Naive B cell (primary cell): ENCODE measurements at regions not wholly inside any gene's neighbourhood (a gene's known extent, or its start where the extent isn't known, plus 50 kb on each side); places are given as distances from the start of the nearest gene placed in this dataset.

ENCODE experiments used
- ATAC-seq, 2 donors: fragments of 150-1000 bp; cut with Tn5 transposase; 2 replicates each; pipeline ENCODE4 v1.10.0; 2021; ENCODE audit warnings: low read depth in 2 of 2, mild to moderate bottlenecking in 2 of 2, moderate library complexity in 2 of 2
- DNase-seq: peaks from one replicate; pipeline ENCODE4 v3.0.0; 2022
- H3K27ac Mint-ChIP-seq, 6 donors: one replicate each; pipeline ENCODE4 v1.8.0; 2020 to 2022; ENCODE audit warnings: mild to moderate bottlenecking in 6 of 6, mixed read lengths in 6 of 6, moderate library complexity in 5 of 6, inconsistent platforms in 2 of 6
- H3K27me3 Mint-ChIP-seq, 3 donors: one replicate each; pipeline ENCODE4 v1.8.0; 2021 to 2022; ENCODE audit warnings: mixed read lengths in 3 of 3, mild to moderate bottlenecking in 1 of 3
- H3K36me3 Mint-ChIP-seq, 2 donors: one replicate each; pipeline ENCODE4 v1.8.0; 2020 to 2022; ENCODE audit warnings: mixed read lengths in 2 of 2, inconsistent platforms in 1 of 2, mild to moderate bottlenecking in 1 of 2
- H3K4me1 Mint-ChIP-seq, 3 donors: one replicate each; pipeline ENCODE4 v1.8.0; 2020 to 2022; ENCODE audit warnings: mixed read lengths in 3 of 3, inconsistent platforms in 1 of 3, mild to moderate bottlenecking in 1 of 3, moderate library complexity in 1 of 3
- H3K4me3 Mint-ChIP-seq, 8 donors: one replicate each; pipeline ENCODE4 v1.8.0; 2020 to 2022; ENCODE audit warnings: mild to moderate bottlenecking in 8 of 8, mixed read lengths in 8 of 8, moderate library complexity in 8 of 8, inconsistent platforms in 2 of 8
- H3K9me3 Mint-ChIP-seq, 7 donors: one replicate each; pipeline ENCODE4 v1.8.0; 2020 to 2022; ENCODE audit warnings: mixed read lengths in 7 of 7, mild to moderate bottlenecking in 5 of 7, inconsistent platforms in 2 of 7, moderate library complexity in 1 of 7

GRCh38 chr7:156155988-156156733 lies 343.9 kb upstream of the SHH start:
- Mint-ChIP-seq H3K27ac (no peak overlapping the region), H3K4me1 (no peaks in the 10 kb centered on the region), H3K4me3 (no peak overlapping the region), H3K27me3 (peaks cover 4 to 19% (median 7%) of the 10 kb centered on the region in 3 donors), H3K36me3 (no peaks in the 10 kb centered on the region), H3K9me3 (peaks cover 0 to 5% (median 0%) of the 10 kb centered on the region in 7 donors)
- no peak for DNase-seq
- no peak for ATAC-seq

DNA sequence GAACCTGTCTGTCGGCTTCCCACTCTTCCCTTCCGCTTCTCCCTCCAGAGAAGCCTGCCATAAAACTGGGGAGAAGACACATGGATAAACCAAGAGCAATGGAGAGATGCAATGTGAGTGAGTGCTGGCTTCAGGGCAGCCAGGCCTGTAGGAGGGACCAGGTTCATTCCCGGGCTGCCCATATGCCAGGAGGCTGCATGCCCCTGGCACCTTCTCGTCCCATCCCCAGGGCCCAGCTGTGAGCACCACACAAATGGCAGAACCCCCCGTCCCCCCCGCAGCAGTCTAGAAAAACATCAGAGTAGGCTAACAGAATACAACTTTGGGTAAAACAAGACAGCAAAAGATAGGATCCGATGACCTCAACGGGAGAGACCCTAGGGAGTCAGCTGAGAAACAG lies 341.3 kb upstream of the SHH start:
- Mint-ChIP-seq H3K27me3 (peaks cover 2 to 14% (median 10%) of the 10 kb centered on the region in 3 donors), H3K4me3 (no peak overlapping the region), H3K27ac (no peak overlapping the region), H3K9me3 (peaks cover 0 to 5% (median 0%) of the 10 kb centered on the region in 7 donors), H3K36me3 (no peaks in the 10 kb centered on the region), H3K4me1 (no peaks in the 10 kb centered on the region)
- DNase-seq, result no peak
- no peak for ATAC-seq

DNA sequence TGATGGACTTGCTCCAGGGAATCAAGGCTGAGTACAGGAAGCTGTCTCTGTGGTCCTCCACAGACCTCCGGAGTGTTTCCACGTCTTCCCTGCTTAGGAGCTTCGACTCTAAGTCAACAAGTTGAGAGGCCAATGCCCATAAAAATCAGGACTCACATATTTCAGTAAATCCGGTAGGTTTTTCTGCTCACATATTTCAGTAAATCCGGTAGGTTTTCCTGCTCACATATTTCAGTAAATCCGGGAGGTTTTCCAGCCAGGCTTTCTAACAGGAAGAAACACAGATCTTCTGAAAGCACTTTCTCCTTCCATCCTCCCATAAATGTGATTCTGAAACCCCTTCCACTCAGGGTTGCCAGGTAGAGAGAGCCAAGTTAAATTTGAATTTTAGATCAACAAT lies 340.1 kb upstream of the SHH start:
- H3K36me3 Mint-ChIP-seq, result no peaks in the 10 kb centered on the region
- H3K27ac Mint-ChIP-seq, result no peak overlapping the region
- H3K27me3 Mint-ChIP-seq, result peaks cover 0 to 12% (median 10%) of the 10 kb centered on the region in 3 donors
- H3K9me3 Mint-ChIP-seq, result peaks cover 0 to 5% (median 0%) of the 10 kb centered on the region in 7 donors
- DNase-seq (no peak), ATAC-seq (no peak)
- H3K4me1 Mint-ChIP-seq, result no peaks in the 10 kb centered on the region
- no peak overlapping the region for H3K4me3 Mint-ChIP-seq

DNA sequence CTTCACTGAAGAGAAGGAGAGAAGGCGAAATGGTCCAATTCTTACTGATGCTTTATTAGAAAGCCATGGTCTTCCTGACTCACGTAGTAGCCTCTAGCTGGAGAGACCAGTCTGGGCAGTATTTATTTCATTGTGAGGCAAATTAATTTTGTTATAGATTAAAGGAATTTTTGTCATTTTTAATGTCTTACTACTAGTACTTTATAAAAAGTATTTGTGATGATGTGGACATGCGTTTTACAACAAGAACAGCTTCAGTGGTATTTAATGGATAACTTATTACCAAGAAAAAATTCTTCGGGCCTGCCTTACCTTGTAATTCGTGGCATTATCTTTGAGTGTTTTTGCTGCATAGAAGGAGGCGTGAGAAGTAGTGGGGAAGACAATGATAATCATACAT lies 339.4 kb upstream of the SHH start:
- Mint-ChIP-seq H3K9me3 (peaks cover 0 to 3% (median 0%) of the 10 kb centered on the region in 7 donors), H3K36me3 (no peaks in the 10 kb centered on the region), H3K27ac (no peak overlapping the region), H3K4me1 (no peaks in the 10 kb centered on the region), H3K4me3 (no peak overlapping the region), H3K27me3 (peaks cover 0 to 12% (median 10%) of the 10 kb centered on the region in 3 donors)
- ATAC-seq (no peak), DNase-seq (no peak)

GRCh38 chr7:156151078-156151477 lies 338.8 kb upstream of the SHH start:
- Mint-ChIP-seq H3K27me3 (peaks cover 0 to 12% (median 10%) of the 10 kb centered on the region in 3 donors), H3K4me3 (no peak overlapping the region), H3K36me3 (no peaks in the 10 kb centered on the region), H3K27ac (no peak overlapping the region), H3K9me3 (peaks cover 0 to 3% (median 0%) of the 10 kb centered on the region in 7 donors), H3K4me1 (no peaks in the 10 kb centered on the region)
- no peak for ATAC-seq
- DNase-seq, result no peak

- DNase-seq (no peak), ATAC-seq (no peak)
- H3K27ac Mint-ChIP-seq, result no peak overlapping the region
- H3K36me3 Mint-ChIP-seq, result no peaks in the 10 kb centered on the region
- peaks cover 3 to 12% (median 10%) of the 10 kb centered on the region in 3 donors for H3K27me3 Mint-ChIP-seq
- peaks cover 0 to 3% (median 0%) of the 10 kb centered on the region in 7 donors for H3K9me3 Mint-ChIP-seq
- H3K4me3 Mint-ChIP-seq, result no peak overlapping the region
- no peaks in the 10 kb centered on the region for H3K4me1 Mint-ChIP-seq
These were observed 336.7 kb upstream of the SHH start for GRCh38 chr7:156148995-156149394.

DNA sequence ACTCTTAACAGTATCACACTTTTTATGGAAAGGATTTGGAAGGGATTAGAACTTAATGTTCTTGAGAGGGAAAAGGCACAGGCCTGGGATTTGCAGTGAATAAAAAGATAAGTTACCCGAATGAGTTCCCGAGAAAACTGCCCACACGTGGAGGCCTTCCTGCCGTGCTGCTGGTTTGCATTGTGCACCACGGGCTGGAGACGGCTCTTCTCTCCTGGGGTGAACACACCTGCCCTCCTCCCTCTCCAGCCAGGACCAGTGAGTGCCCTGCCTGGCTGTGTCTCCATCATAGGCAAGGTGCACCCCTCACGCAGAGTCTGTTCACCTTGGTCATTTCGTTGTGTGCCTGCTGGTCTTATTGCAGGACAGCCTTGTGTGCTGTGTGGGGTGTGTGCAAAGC lies 336.3 kb upstream of the SHH start:
- Mint-ChIP-seq H3K4me3 (no peak overlapping the region), H3K9me3 (peaks cover 0 to 3% (median 0%) of the 10 kb centered on the region in 7 donors), H3K27me3 (peaks cover 3 to 12% (median 10%) of the 10 kb centered on the region in 3 donors), H3K4me1 (no peaks in the 10 kb centered on the region), H3K36me3 (no peaks in the 10 kb centered on the region), H3K27ac (no peak overlapping the region)
- no peak for ATAC-seq
- DNase-seq, result no peak

DNA sequence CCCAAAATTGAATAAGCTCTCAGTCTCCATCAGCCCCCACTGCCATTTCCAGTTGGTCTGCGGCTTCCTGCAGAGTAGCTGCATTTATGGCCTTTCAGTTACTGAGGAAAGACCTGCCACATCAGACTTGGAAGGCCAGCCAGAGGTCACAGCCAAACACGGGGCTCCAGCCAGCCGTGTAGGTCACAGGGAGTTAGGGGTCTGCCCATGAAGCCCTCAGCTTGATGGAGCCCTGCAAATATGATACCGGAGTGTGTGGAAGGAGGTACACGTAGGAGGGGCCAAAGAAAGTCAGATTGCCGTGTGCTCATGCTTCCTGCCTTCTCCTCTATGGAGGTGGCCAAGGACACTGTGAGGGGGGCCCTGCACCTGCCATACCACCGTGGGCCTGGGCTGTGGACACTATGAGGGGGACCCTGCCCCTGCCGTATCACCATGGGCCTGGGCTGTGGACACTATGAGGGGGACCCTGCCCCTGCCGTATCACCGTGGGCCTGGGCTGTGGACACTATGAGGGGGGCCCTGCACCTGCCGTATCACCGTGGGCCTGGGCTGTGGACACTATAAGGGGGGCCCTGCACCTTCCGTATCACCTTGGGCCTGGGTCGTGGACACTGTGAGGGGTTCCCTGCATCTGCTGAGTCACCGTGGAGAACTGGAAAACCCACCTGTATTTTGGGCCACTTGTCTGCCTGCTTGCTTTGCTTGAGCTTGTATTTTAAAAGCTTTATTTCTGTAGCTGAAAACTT lies 335.7 kb upstream of the SHH start:
- peaks cover 3 to 10% (median 6%) of the 10 kb centered on the region in 3 donors for H3K27me3 Mint-ChIP-seq
- ATAC-seq (no peak), DNase-seq (no peak)
- no peaks in the 10 kb centered on the region for H3K36me3 Mint-ChIP-seq
- no peaks in the 10 kb centered on the region for H3K4me1 Mint-ChIP-seq
- H3K4me3 Mint-ChIP-seq, result no peak overlapping the region
- no peaks in the 10 kb centered on the region for H3K9me3 Mint-ChIP-seq
- H3K27ac Mint-ChIP-seq, result no peak overlapping the region

DNA sequence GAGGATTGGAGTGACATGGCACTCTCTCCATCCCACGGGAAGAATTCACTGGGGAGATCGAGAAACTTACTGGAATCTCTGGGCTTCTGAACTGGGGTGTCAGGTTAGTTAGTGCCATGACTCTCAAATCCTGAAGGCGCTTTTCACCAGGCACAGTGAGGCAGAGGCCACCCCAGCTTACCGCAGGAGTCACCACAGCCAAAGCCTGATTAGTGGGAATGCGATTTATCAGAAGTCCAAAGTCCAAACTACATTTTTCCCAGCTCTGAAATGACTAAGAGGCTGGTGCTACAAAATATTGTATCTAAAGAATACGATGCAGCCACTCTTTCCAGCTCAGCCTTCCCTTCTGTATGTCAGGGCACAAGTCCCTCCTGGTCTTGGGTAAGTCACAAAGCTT lies 334.8 kb upstream of the SHH start:
- Mint-ChIP-seq H3K9me3 (no peaks in the 10 kb centered on the region), H3K4me3 (no peak overlapping the region), H3K27me3 (peaks cover 3 to 10% (median 6%) of the 10 kb centered on the region in 3 donors), H3K4me1 (no peaks in the 10 kb centered on the region), H3K36me3 (no peaks in the 10 kb centered on the region), H3K27ac (no peak overlapping the region)
- ATAC-seq (no peak), DNase-seq (no peak)

GRCh38 chr7:156145996-156146395 lies 333.7 kb upstream of the SHH start:
- Mint-ChIP-seq H3K4me1 (no peaks in the 10 kb centered on the region), H3K36me3 (no peaks in the 10 kb centered on the region), H3K9me3 (no peaks in the 10 kb centered on the region), H3K4me3 (no peak overlapping the region), H3K27ac (no peak overlapping the region), H3K27me3 (peaks cover 1 to 3% (median 2%) of the 10 kb centered on the region in 3 donors)
- no peak for ATAC-seq
- DNase-seq, result no peak

DNA sequence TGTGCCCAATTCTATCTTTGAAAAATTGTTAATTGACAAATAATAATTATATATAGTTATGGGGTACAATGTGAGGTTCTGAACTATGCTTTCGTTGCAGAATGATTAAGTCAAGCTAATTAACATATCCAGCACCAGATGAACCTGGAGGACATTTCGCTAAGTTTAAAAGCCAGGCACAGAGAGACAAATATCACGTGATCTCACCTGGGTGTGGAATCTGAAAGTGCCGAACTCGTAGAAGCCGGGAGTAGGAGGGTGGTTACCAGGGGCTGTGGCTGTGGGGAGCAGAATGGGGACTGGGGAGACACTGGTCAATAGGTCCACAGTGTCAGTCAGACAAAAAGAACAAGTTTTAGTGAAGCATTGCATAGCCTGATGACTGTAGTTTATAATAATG lies 332.9 kb upstream of the SHH start:
- peak overlapping the region in 1 of 6 donors; percentile 18 for H3K27ac Mint-ChIP-seq
- ATAC-seq, result no peak
- no peak for DNase-seq
- no peak overlapping the region for H3K4me3 Mint-ChIP-seq
- H3K4me1 Mint-ChIP-seq, result no peaks in the 10 kb centered on the region
- peaks cover 0 to 4% (median 3%) of the 10 kb centered on the region in 3 donors for H3K27me3 Mint-ChIP-seq
- no peaks in the 10 kb centered on the region for H3K9me3 Mint-ChIP-seq
- no peaks in the 10 kb centered on the region for H3K36me3 Mint-ChIP-seq

DNA sequence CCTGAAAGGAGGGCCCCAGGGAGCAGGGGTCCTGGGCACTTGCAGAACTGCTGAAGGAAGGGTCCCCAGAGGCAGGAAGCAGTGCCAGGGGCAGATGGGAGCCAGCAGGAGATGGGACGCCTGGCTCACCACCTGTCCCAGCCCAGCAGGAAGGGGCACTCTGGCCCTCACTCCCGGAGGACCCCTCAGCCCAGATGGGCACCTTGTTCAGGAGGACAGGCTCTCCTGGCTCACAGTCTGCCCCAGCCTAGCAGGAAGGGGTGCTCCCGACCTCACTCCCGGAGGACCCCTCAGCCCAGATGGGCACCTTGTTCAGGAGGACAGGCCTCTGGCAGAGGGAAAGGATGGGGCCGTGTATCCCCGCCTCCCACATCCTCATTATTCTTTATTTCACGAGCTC lies 331.4 kb upstream of the SHH start:
- no peak overlapping the region for H3K4me3 Mint-ChIP-seq
- no peaks in the 10 kb centered on the region for H3K4me1 Mint-ChIP-seq
- peaks cover 0 to 11% (median 3%) of the 10 kb centered on the region in 3 donors for H3K27me3 Mint-ChIP-seq
- no peak overlapping the region for H3K27ac Mint-ChIP-seq
- DNase-seq (no peak), ATAC-seq (no peak)
- no peaks in the 10 kb centered on the region for H3K36me3 Mint-ChIP-seq
- H3K9me3 Mint-ChIP-seq, result no peaks in the 10 kb centered on the region

DNA sequence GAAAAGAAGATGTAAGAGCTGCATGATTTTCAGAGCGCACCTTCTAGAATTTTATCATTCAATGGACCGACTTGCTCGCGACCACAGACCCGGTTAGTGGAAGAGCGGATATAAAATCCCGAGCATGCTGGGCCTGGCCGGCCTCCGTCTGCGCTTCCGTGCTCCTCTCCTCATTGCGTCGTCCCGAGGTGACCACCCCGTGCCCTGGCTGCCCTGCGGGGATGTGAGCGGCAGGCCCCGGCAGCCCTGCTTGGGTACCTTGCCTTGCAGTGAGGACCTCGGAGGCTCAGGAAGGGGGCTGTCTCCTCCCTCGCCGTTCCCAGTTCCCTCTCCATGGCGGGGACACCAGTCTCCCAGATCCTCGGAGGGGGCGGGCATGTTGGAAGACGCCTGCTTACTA lies 330.9 kb upstream of the SHH start:
- Mint-ChIP-seq H3K9me3 (no peaks in the 10 kb centered on the region), H3K27ac (no peak overlapping the region), H3K4me3 (no peak overlapping the region), H3K27me3 (peaks cover 0 to 11% (median 3%) of the 10 kb centered on the region in 3 donors), H3K36me3 (no peaks in the 10 kb centered on the region), H3K4me1 (no peaks in the 10 kb centered on the region)
- DNase-seq (no peak), ATAC-seq (no peak)

DNA sequence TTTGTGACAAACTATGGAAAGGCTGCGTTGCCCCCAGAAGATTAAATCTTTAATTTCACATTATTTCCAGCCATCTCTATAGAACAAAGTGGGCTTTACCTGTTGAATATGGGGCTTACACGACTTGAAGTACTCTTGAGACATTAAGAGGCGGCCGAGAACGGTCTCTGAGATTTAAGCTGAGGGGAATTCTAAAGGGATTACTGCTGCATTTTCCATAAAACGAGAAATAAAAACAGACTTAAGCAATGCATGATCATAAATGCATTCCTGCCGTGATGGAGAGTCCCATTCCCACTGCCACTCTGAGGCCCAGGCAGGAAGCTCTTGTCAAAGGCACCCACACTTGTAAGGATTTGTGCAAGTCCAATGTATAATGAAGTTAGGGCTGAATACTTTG lies 329.7 kb upstream of the SHH start:
- no peaks in the 10 kb centered on the region for H3K9me3 Mint-ChIP-seq
- H3K27me3 Mint-ChIP-seq, result peaks cover 0 to 11% (median 3%) of the 10 kb centered on the region in 3 donors
- H3K27ac Mint-ChIP-seq, result no peak overlapping the region
- no peaks in the 10 kb centered on the region for H3K4me1 Mint-ChIP-seq
- no peaks in the 10 kb centered on the region for H3K36me3 Mint-ChIP-seq
- H3K4me3 Mint-ChIP-seq, result no peak overlapping the region
- ATAC-seq (no peak), DNase-seq (no peak)
